Neuronal stem cell (in vitro differentiated cells): ENCODE measurements at regions not wholly inside any gene's neighbourhood (a gene's known extent, or its start where the extent isn't known, plus 50 kb on each side); places are given as distances from the start of the nearest gene placed in this dataset.
"Not testable (repeated sequence)": the region's sequence is repeated elsewhere in the genome, so short reads cannot be mapped to it uniquely, and the experiment has no call there.

Experiments used
- DNase-seq: peaks from one replicate; pipeline ENCODE4 v3.0.0-alpha.2; 2013; ENCODE audit warnings: low spot score
- H2AFZ ChIP-seq: one replicate; pipeline ENCODE4 v1.6.1; 2013; ENCODE audit warnings: mild to moderate bottlenecking, low read length, inconsistent platforms
- H2AK5ac ChIP-seq: 2 replicates; pipeline ENCODE4 v1.6.1; 2013; ENCODE audit warnings: low read depth, mild to moderate bottlenecking, inconsistent platforms, low read length, moderate library complexity, mixed read lengths
- H2BK120ac ChIP-seq: 2 replicates; pipeline ENCODE4 v1.6.1; 2013; ENCODE audit warnings: low read depth, mild to moderate bottlenecking, inconsistent platforms, low read length, moderate library complexity, mixed read lengths
- H2BK12ac ChIP-seq: one replicate; pipeline ENCODE4 v1.6.1; 2013; ENCODE audit warnings: low read length, inconsistent platforms
- H2BK15ac ChIP-seq: 2 replicates; pipeline ENCODE4 v1.6.1; 2013; ENCODE audit warnings: mild to moderate bottlenecking, low read length, inconsistent platforms, mixed read lengths
- H2BK5ac ChIP-seq: one replicate; pipeline ENCODE4 v1.6.1; 2013; ENCODE audit warnings: inconsistent platforms, mild to moderate bottlenecking, low read length, moderate library complexity
- H3K14ac ChIP-seq: one replicate; pipeline ENCODE4 v1.6.1; 2013; ENCODE audit warnings: low read length, inconsistent platforms
- H3K18ac ChIP-seq: 2 replicates; pipeline ENCODE4 v1.6.1; 2013; ENCODE audit warnings: low read length, inconsistent platforms
- H3K23ac ChIP-seq: 2 replicates; pipeline ENCODE4 v1.6.1; 2013; ENCODE audit warnings: low read depth, mild to moderate bottlenecking, mixed read lengths, low read length, inconsistent platforms; ENCODE audit not compliant: poor library complexity
- H3K27ac ChIP-seq: replicated peaks from 3 replicates; pipeline ENCODE4 v1.5.1; 2013; ENCODE audit warnings: low read length, inconsistent platforms
- H3K27me3 ChIP-seq, 3 experiments: 2 replicates each; pipeline ENCODE4 v1.6.1; 2013; ENCODE audit warnings: low read length in 3 of 3, mild to moderate bottlenecking in 2 of 3, inconsistent platforms in 1 of 3, low read depth in 1 of 3, mixed read lengths in 1 of 3, moderate library complexity in 1 of 3; ENCODE audit not compliant: control insufficient read depth in 3 of 3, insufficient read depth in 3 of 3
- H3K36me3 ChIP-seq, 2 donors: replicated peaks in 1 of 2; 2 replicates each; pipeline ENCODE4 v1.6.1; 2013; ENCODE audit warnings: low read length in 2 of 2; ENCODE audit not compliant: control insufficient read depth in 2 of 2, insufficient read depth in 2 of 2
- H3K4ac ChIP-seq: 2 replicates; pipeline ENCODE4 v1.6.1; 2013; ENCODE audit warnings: inconsistent platforms, mild to moderate bottlenecking, low read length, moderate library complexity
- H3K4me1 ChIP-seq, 2 donors: 1 replicate in 1 of 2; 2 replicates in 1 of 2; pipeline ENCODE4 v1.6.1; 2013; ENCODE audit warnings: low read length in 2 of 2, low read depth in 1 of 2; ENCODE audit not compliant: control insufficient read depth in 2 of 2, insufficient read depth in 1 of 2
- H3K4me2 ChIP-seq: one replicate; pipeline ENCODE4 v1.6.1; 2013; ENCODE audit warnings: mild to moderate bottlenecking, low read length, inconsistent platforms; ENCODE audit not compliant: insufficient read depth, poor library complexity, severe bottlenecking
- H3K4me3 ChIP-seq, 2 donors: 2 replicates each; pipeline ENCODE4 v1.5.1; 2013; ENCODE audit warnings: low read length in 2 of 2, mild to moderate bottlenecking in 2 of 2, inconsistent platforms in 1 of 2, moderate library complexity in 1 of 2
- H3K79me1 ChIP-seq: one replicate; pipeline ENCODE4 v1.6.1; 2013; ENCODE audit warnings: low read depth, mild to moderate bottlenecking, inconsistent platforms, low read length, moderate library complexity
- H3K9ac ChIP-seq: one replicate; pipeline ENCODE4 v1.6.1; 2013; ENCODE audit warnings: mild to moderate bottlenecking, low read depth, low read length, inconsistent platforms; ENCODE audit not compliant: poor library complexity
- H3K9me3 ChIP-seq, 2 donors: replicated peaks in 1 of 2; 2 replicates each; pipeline versions ENCODE3 to v1.6.1; 2013; ENCODE audit warnings: low read length in 2 of 2, mild to moderate bottlenecking in 2 of 2, inconsistent platforms in 1 of 2, low read depth in 1 of 2, mixed read lengths in 1 of 2, moderate library complexity in 1 of 2; ENCODE audit not compliant: control insufficient read depth in 2 of 2, insufficient read depth in 1 of 2
- H4K8ac ChIP-seq: one replicate; pipeline ENCODE4 v1.6.1; 2013; ENCODE audit warnings: low read depth, mild to moderate bottlenecking, inconsistent platforms, low read length, moderate library complexity
- H4K91ac ChIP-seq: one replicate; pipeline ENCODE4 v1.6.1; 2013; ENCODE audit warnings: low read length, low read depth, mild to moderate bottlenecking, inconsistent platforms; ENCODE audit not compliant: poor library complexity
- WGBS, 2 donors: extraction: QIAGEN DNeasy Blood & Tissue Kit; methylation state at CpG; one replicate each; pipeline ENCODE4 v1.1.7; 2013; ENCODE audit warnings: missing lambda C conversion rate in 2 of 2, mixed read lengths in 1 of 2; ENCODE audit not compliant: insufficient read length in 2 of 2, insufficient replicate concordance in 1 of 2; ENCODE audit errors: extremely low coverage in 2 of 2; 5-methylcytosine and 5-hydroxymethylcytosine counted together

GRCh38 chr5:138634804-138635203 lies 59.6 kb upstream of the HSPA9 start:
- not testable (repeated sequence) for H2AK5ac ChIP-seq, H3K4ac ChIP-seq, H2BK120ac ChIP-seq, H2BK15ac ChIP-seq, H4K91ac ChIP-seq, H3K18ac ChIP-seq, H2BK12ac ChIP-seq, H2BK5ac ChIP-seq, H3K79me1 ChIP-seq, H4K8ac ChIP-seq, H3K9ac ChIP-seq, H3K27ac ChIP-seq, DNase-seq, H3K4me2 ChIP-seq, H3K9me3 ChIP-seq, H3K36me3 ChIP-seq, H3K14ac ChIP-seq, H3K4me3 ChIP-seq, H3K23ac ChIP-seq, H3K4me1 ChIP-seq
- no CpG with 5 or more reads among the region's 4 CpGs for WGBS, 2 donors
- Histone ChIP-seq H2AFZ (peak overlapping the region; percentile 83), H3K27me3 (peaks cover 0 to 20% (median 0%) of the 10 kb centered on the region in 3 experiments)

GRCh38 chr5:138632900-138633489 lies 57.8 kb upstream of the HSPA9 start:
- H4K8ac ChIP-seq: no peak overlapping the region
- H3K27me3 ChIP-seq: peaks cover 0 to 14% (median 0%) of the 10 kb centered on the region in 3 experiments
- H3K23ac ChIP-seq: no peak overlapping the region
- no peak overlapping the region for H3K27ac ChIP-seq
- H2AK5ac ChIP-seq: no peak overlapping the region
- H3K79me1 ChIP-seq: no peaks in the 10 kb centered on the region
- H3K4me3 ChIP-seq: no peak overlapping the region
- peak overlapping the region; percentile 53 for H2AFZ ChIP-seq
- no peak overlapping the region for H2BK5ac ChIP-seq
- no CpG with 5 or more reads among the region's 17 CpGs for WGBS, 2 donors
- DNase-seq: peak; percentile 82
- no peak overlapping the region for H2BK15ac ChIP-seq
- no peak overlapping the region for H3K4me2 ChIP-seq
- H3K36me3 ChIP-seq: no peaks in the 10 kb centered on the region
- peaks cover 0 to 2% of the 10 kb centered on the region in 2 donors for H3K4me1 ChIP-seq
- H4K91ac ChIP-seq: no peak overlapping the region
- H2BK12ac ChIP-seq: no peak overlapping the region
- no peak overlapping the region for H3K9ac ChIP-seq
- no peak overlapping the region for H3K4ac ChIP-seq
- H3K18ac ChIP-seq: no peak overlapping the region
- no peak overlapping the region for H2BK120ac ChIP-seq
- H3K14ac ChIP-seq: no peak overlapping the region
- no peaks in the 10 kb centered on the region for H3K9me3 ChIP-seq

GRCh38 chr5:138631096-138631928 lies 56.1 kb upstream of the HSPA9 start:
- no peaks in the 10 kb centered on the region for H3K79me1 ChIP-seq
- H2BK12ac ChIP-seq: no peak overlapping the region
- no peak overlapping the region for H4K91ac ChIP-seq
- no peak overlapping the region for H3K14ac ChIP-seq
- no peak overlapping the region for H2BK15ac ChIP-seq
- H3K4me3 ChIP-seq: no peak overlapping the region
- H3K23ac ChIP-seq: no peak overlapping the region
- WGBS, 2 donors: no CpG with 5 or more reads among the region's 5 CpGs
- no peaks in the 10 kb centered on the region for H3K36me3 ChIP-seq
- no peak overlapping the region for H3K4me2 ChIP-seq
- H3K18ac ChIP-seq: no peak overlapping the region
- no peak overlapping the region for H4K8ac ChIP-seq
- no peak for DNase-seq
- peaks cover 0 to 2% of the 10 kb centered on the region in 2 donors for H3K4me1 ChIP-seq
- no peak overlapping the region for H2AK5ac ChIP-seq
- H2AFZ ChIP-seq: no peak overlapping the region
- H2BK120ac ChIP-seq: no peak overlapping the region
- no peak overlapping the region for H2BK5ac ChIP-seq
- H3K27ac ChIP-seq: no peak overlapping the region
- H3K9ac ChIP-seq: no peak overlapping the region
- no peak overlapping the region for H3K4ac ChIP-seq
- peaks cover 0 to 10% (median 0%) of the 10 kb centered on the region in 3 experiments for H3K27me3 ChIP-seq
- no peaks in the 10 kb centered on the region for H3K9me3 ChIP-seq

GRCh38 chr5:138629392-138629791 lies 54.2 kb upstream of the HSPA9 start:
- no peaks in the 10 kb centered on the region for H3K9me3 ChIP-seq
- no peak overlapping the region for H3K9ac ChIP-seq
- no peak overlapping the region for H3K4ac ChIP-seq
- no peak overlapping the region for H4K91ac ChIP-seq
- no peak overlapping the region for H3K27ac ChIP-seq
- peaks cover 0 to 2% of the 10 kb centered on the region in 2 donors for H3K4me1 ChIP-seq
- no peak overlapping the region for H3K14ac ChIP-seq
- H3K23ac ChIP-seq: no peak overlapping the region
- no peak overlapping the region for H2BK15ac ChIP-seq
- H2BK5ac ChIP-seq: no peak overlapping the region
- H3K36me3 ChIP-seq: no peaks in the 10 kb centered on the region
- WGBS, 2 donors: no CpG with 5 or more reads among the region's 3 CpGs
- H2BK12ac ChIP-seq: peak overlapping the region; percentile 0
- H2AFZ ChIP-seq: no peak overlapping the region
- no peaks in the 10 kb centered on the region for H3K79me1 ChIP-seq
- no peak for DNase-seq
- H4K8ac ChIP-seq: no peak overlapping the region
- H2BK120ac ChIP-seq: no peak overlapping the region
- H3K4me2 ChIP-seq: no peak overlapping the region
- no peak overlapping the region for H3K18ac ChIP-seq
- no peak overlapping the region for H2AK5ac ChIP-seq
- H3K4me3 ChIP-seq: no peak overlapping the region
- peaks cover 0 to 10% (median 0%) of the 10 kb centered on the region in 3 experiments for H3K27me3 ChIP-seq
